Lower leg skin (tissue), 4 donors: ENCODE measurements at regions not wholly inside any gene's neighbourhood (a gene's known extent, or its start where the extent isn't known, plus 50 kb on each side); places are given as distances from the start of the nearest gene placed in this dataset.

ENCODE experiments used
- DNase-seq, 2 donors: peaks; one replicate each; pipeline ENCODE4 v3.0.0-alpha.2; 2019; ENCODE audit warnings: low spot score in 2 of 2
- H3K4me3 ChIP-seq: fragments of 200-600 bp; sonication (generic); 2 replicates; pipeline ENCODE4 v1.5.1; 2017; ENCODE audit warnings: mild to moderate bottlenecking, low read depth; ENCODE audit not compliant: poor library complexity, severe bottlenecking
- CTCF ChIP-seq, 3 donors: fragments of 450-650 bp; IDR thresholded peaks; one replicate each; pipeline ENCODE4 v1.5.1; 2016; ENCODE audit warnings: antibody characterized with exemption in 3 of 3, mild to moderate bottlenecking in 3 of 3, moderate library complexity in 2 of 3
- POLR2A ChIP-seq, 2 donors: fragments of 450-650 bp; IDR thresholded peaks; one replicate each; pipeline ENCODE4 v1.6.1; 2016 to 2017; ENCODE audit warnings: antibody characterized with exemption in 2 of 2, mild to moderate bottlenecking in 1 of 2, moderate library complexity in 1 of 2
- WGBS, 2 donors: methylation state at CpG; one replicate each; pipeline ENCODE4 v1.1.5; 2018; 5-methylcytosine and 5-hydroxymethylcytosine counted together
- intact Hi-C: fragments of 100-400 bp; cut with DNase I; formaldehyde crosslinking; loops from one replicate; pipeline ENCODE4 v1.15.0; 2023; ENCODE audit warnings: low total_unique reads

- 88 to 90% methylated on average over 3 of the region's 3 CpGs for WGBS, 2 donors
- H3K4me3 ChIP-seq: no peak overlapping the region
- DNase-seq: no peak
- no peak for TF ChIP-seq CTCF (IDR thresholded peaks at IDR 0.05)
- no peak for TF ChIP-seq POLR2A (IDR thresholded peaks at IDR 0.05)
- intact Hi-C loops: no loop called here
Measured at GRCh38 chr2:105150231-105150630, 91.3 kb upstream of the GPR45 start.

GRCh38 chr2:105154119-105154818 is 87.3 kb upstream of the GPR45 start:
- no peak for DNase-seq
- H3K4me3 ChIP-seq: no peak overlapping the region
- intact Hi-C loops: no loop called here
- 89 to 91% methylated on average over 5 of the region's 5 CpGs for WGBS, 2 donors
- TF ChIP-seq CTCF (IDR thresholded peaks at IDR 0.05): no peak
- TF ChIP-seq POLR2A (IDR thresholded peaks at IDR 0.05): no peak

GRCh38 chr2:105156166-105156565 is 85.4 kb upstream of the GPR45 start:
- intact Hi-C loops: no loop called here
- DNase-seq: no peak
- no peak overlapping the region for H3K4me3 ChIP-seq
- WGBS, 2 donors: 80 to 87% methylated on average over 2 of the region's 2 CpGs
- TF ChIP-seq CTCF (IDR thresholded peaks at IDR 0.05): no peak

- DNase-seq: no peak
- intact Hi-C loops: no loop called here
- no peak overlapping the region for H3K4me3 ChIP-seq
- TF ChIP-seq POLR2A (IDR thresholded peaks at IDR 0.05) (no peak), CTCF (IDR thresholded peaks at IDR 0.05) (no peak)
Measured at GRCh38 chr2:105158002-105158401, 83.5 kb upstream of the GPR45 start.

GRCh38 chr2:105166688-105167087 is 74.9 kb upstream of the GPR45 start:
- DNase-seq: no peak
- H3K4me3 ChIP-seq: no peak overlapping the region
- TF ChIP-seq POLR2A (IDR thresholded peaks at IDR 0.05): no peak
- no peak for TF ChIP-seq CTCF (IDR thresholded peaks at IDR 0.05)
- intact Hi-C loops: no loop called here
- WGBS, 2 donors: 42 to 55% methylated on average over 2 of the region's 2 CpGs

GRCh38 chr2:105168543-105168942 is 73.0 kb upstream of the GPR45 start:
- TF ChIP-seq POLR2A (IDR thresholded peaks at IDR 0.05) (no peak), CTCF (IDR thresholded peaks at IDR 0.05) (no peak)
- WGBS, 2 donors: 55 to 61% methylated on average over 5 of the region's 5 CpGs
- no peak for DNase-seq
- no peak overlapping the region for H3K4me3 ChIP-seq
- intact Hi-C loops: no loop called here
